Osteocyte (in vitro differentiated cells): ENCODE measurements at regions not wholly inside any gene's neighbourhood (a gene's known extent, or its start where the extent isn't known, plus 50 kb on each side); places are given as distances from the start of the nearest gene placed in this dataset.

ENCODE experiments used
- DNase-seq: peaks from one replicate; pipeline ENCODE4 v3.0.0; 2021; ENCODE audit warnings: mixed read lengths; ENCODE audit not compliant: unreplicated experiment; ENCODE audit errors: extremely low spot score
- H3K27ac Mint-ChIP-seq: one replicate; pipeline ENCODE4 v1.8.0; 2021; ENCODE audit warnings: mild to moderate bottlenecking, mixed read lengths; ENCODE audit not compliant: unreplicated experiment
- H3K27me3 Mint-ChIP-seq: one replicate; pipeline ENCODE4 v1.8.0; 2021; ENCODE audit warnings: mixed read lengths; ENCODE audit not compliant: unreplicated experiment
- H3K36me3 Mint-ChIP-seq: one replicate; pipeline ENCODE4 v1.8.0; 2021; ENCODE audit warnings: mixed read lengths; ENCODE audit not compliant: unreplicated experiment
- H3K4me1 Mint-ChIP-seq: one replicate; pipeline ENCODE4 v1.8.0; 2021; ENCODE audit warnings: mixed read lengths; ENCODE audit not compliant: unreplicated experiment
- H3K4me3 Mint-ChIP-seq: one replicate; pipeline ENCODE4 v1.8.0; 2021; ENCODE audit warnings: mild to moderate bottlenecking, moderate library complexity, mixed read lengths; ENCODE audit not compliant: unreplicated experiment
- H3K9me3 Mint-ChIP-seq: one replicate; pipeline ENCODE4 v1.8.0; 2021; ENCODE audit warnings: mixed read lengths; ENCODE audit not compliant: unreplicated experiment
- CTCF ChIP-seq: fragments of 200-600 bp; sonication (generic); IDR thresholded peaks from 2 replicates; pipeline ENCODE4 v1.5.0; 2021; ENCODE audit warnings: antibody characterized with exemption, mild to moderate bottlenecking, moderate library complexity

- Mint-ChIP-seq H3K27ac (no peak overlapping the region), H3K9me3 (peaks cover 32% of the 10 kb centered on the region), H3K4me3 (no peak overlapping the region), H3K36me3 (peaks cover 2% of the 10 kb centered on the region), H3K27me3 (no peaks in the 10 kb centered on the region), H3K4me1 (no peaks in the 10 kb centered on the region)
- no peak for TF ChIP-seq CTCF
- DNase-seq = no peak
These were observed 768.2 kb downstream of the GALR1 start for GRCh38 chr18:78017869-78018268.

- Mint-ChIP-seq H3K4me1 (no peaks in the 10 kb centered on the region), H3K27me3 (no peaks in the 10 kb centered on the region), H3K9me3 (peaks cover 31% of the 10 kb centered on the region), H3K36me3 (no peaks in the 10 kb centered on the region), H3K4me3 (no peak overlapping the region), H3K27ac (no peak overlapping the region)
- no peak for TF ChIP-seq CTCF
- DNase-seq = no peak
These were observed 771.5 kb downstream of the GALR1 start for GRCh38 chr18:78021196-78021595.

GRCh38 chr18:78031589-78031988 is 781.9 kb downstream of the GALR1 start:
- H3K9me3 Mint-ChIP-seq = peaks cover 23% of the 10 kb centered on the region
- H3K27me3 Mint-ChIP-seq = no peaks in the 10 kb centered on the region
- no peak overlapping the region for H3K27ac Mint-ChIP-seq
- DNase-seq = no peak
- H3K4me1 Mint-ChIP-seq = no peaks in the 10 kb centered on the region
- TF ChIP-seq CTCF = no peak
- no peaks in the 10 kb centered on the region for H3K36me3 Mint-ChIP-seq
- H3K4me3 Mint-ChIP-seq = no peak overlapping the region

- H3K9me3 Mint-ChIP-seq = peaks cover 21% of the 10 kb centered on the region
- no peak for DNase-seq
- H3K27me3 Mint-ChIP-seq = no peaks in the 10 kb centered on the region
- TF ChIP-seq CTCF = no peak
- H3K4me1 Mint-ChIP-seq = no peaks in the 10 kb centered on the region
- H3K27ac Mint-ChIP-seq = no peak overlapping the region
- no peak overlapping the region for H3K4me3 Mint-ChIP-seq
- H3K36me3 Mint-ChIP-seq = no peaks in the 10 kb centered on the region
These were observed 782.3 kb downstream of the GALR1 start for GRCh38 chr18:78031991-78032390.

- no peaks in the 10 kb centered on the region for H3K36me3 Mint-ChIP-seq
- no peak for DNase-seq
- peaks cover 27% of the 10 kb centered on the region for H3K9me3 Mint-ChIP-seq
- no peak overlapping the region for H3K27ac Mint-ChIP-seq
- H3K4me1 Mint-ChIP-seq = no peaks in the 10 kb centered on the region
- H3K4me3 Mint-ChIP-seq = no peak overlapping the region
- no peak for TF ChIP-seq CTCF
- no peaks in the 10 kb centered on the region for H3K27me3 Mint-ChIP-seq
These were observed 782.9 kb downstream of the GALR1 start for GRCh38 chr18:78032574-78032973.
